ENCODE measurements at regions not wholly inside any gene's neighbourhood (a gene's known extent, or its start where the extent isn't known, plus 50 kb on each side); places are given as distances from the start of the nearest gene placed in this dataset.
"Not testable (repeated sequence)": the region's sequence is repeated elsewhere in the genome, so short reads cannot be mapped to it uniquely, and the experiment has no call there.

GRCh38 chr4:117908306-117909207 is 125.7 kb upstream of the NDST3 start:
- Histone ChIP-seq H3K27me3 (ENCODE audit: insufficient read depth, poor library complexity, severe bottlenecking) (no peaks in the 10 kb centered on the region), H3K4me3 (replicated peaks; ENCODE audit: insufficient read depth, low read length) (no peak overlapping the region), H3K27ac (replicated peaks) (no peak overlapping the region)
- DNase-seq (ENCODE audit: low read depth in 1 of 2, low spot score in 1 of 2), result no peak
- TF ChIP-seq, protein P1, sequence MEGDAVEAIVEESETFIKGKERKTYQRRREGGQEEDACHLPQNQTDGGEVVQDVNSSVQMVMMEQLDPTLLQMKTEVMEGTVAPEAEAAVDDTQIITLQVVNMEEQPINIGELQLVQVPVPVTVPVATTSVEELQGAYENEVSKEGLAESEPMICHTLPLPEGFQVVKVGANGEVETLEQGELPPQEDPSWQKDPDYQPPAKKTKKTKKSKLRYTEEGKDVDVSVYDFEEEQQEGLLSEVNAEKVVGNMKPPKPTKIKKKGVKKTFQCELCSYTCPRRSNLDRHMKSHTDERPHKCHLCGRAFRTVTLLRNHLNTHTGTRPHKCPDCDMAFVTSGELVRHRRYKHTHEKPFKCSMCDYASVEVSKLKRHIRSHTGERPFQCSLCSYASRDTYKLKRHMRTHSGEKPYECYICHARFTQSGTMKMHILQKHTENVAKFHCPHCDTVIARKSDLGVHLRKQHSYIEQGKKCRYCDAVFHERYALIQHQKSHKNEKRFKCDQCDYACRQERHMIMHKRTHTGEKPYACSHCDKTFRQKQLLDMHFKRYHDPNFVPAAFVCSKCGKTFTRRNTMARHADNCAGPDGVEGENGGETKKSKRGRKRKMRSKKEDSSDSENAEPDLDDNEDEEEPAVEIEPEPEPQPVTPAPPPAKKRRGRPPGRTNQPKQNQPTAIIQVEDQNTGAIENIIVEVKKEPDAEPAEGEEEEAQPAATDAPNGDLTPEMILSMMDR (IDR thresholded peaks at IDR 0.05; ENCODE audit: insufficient read depth, low read length), result no peak

- DNase-seq (ENCODE audit: low read depth in 1 of 2, low spot score in 1 of 2), result no peak
- TF ChIP-seq SPI1 (IDR thresholded peaks at IDR 0.05; ENCODE audit: borderline replicate concordance, low read depth), result no peak
- Histone ChIP-seq H3K27ac (replicated peaks) (no peak overlapping the region), H3K4me3 (replicated peaks; ENCODE audit: insufficient read depth, low read length) (no peak overlapping the region), H3K27me3 (ENCODE audit: insufficient read depth, poor library complexity, severe bottlenecking) (no peaks in the 10 kb centered on the region)
Observed at GRCh38 chr4:117916728-117917127, 117.6 kb upstream of the NDST3 start.

DNA sequence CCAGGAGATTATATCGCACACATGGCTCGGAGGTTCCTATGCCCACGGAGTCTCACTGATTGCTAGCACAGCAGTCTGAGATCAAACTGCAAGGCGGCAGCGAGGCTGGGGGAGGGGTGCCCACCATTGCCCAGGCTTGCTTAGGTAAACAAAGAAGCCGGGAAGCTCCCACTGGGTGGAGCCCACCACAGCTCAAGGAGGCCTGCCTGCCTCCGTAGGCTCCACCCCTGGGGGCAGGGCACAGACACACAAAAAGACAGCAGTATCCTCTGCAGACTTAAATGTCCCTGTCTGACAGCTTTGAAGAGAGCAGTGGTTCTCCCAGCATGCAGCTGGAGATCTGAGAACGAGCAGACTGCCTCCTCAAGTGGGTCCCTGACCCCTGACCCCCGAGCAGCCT is 112.0 kb upstream of the NDST3 start:
- not testable (repeated sequence) for H3K4me3 ChIP-seq (replicated peaks; ENCODE audit: insufficient read depth, low read length); DNase-seq (ENCODE audit: low read depth in 1 of 2, low spot score in 1 of 2); H3K27ac ChIP-seq (replicated peaks); H3K27me3 ChIP-seq (ENCODE audit: insufficient read depth, poor library complexity, severe bottlenecking)

GRCh38 chr4:117927823-117928222 is 106.5 kb upstream of the NDST3 start:
- not testable (repeated sequence) for H3K27ac ChIP-seq (replicated peaks); DNase-seq (ENCODE audit: low read depth in 1 of 2, low spot score in 1 of 2); H3K4me3 ChIP-seq (replicated peaks; ENCODE audit: insufficient read depth, low read length); H3K27me3 ChIP-seq (ENCODE audit: insufficient read depth, poor library complexity, severe bottlenecking)

GRCh38 chr4:117941611-117942010 is 92.7 kb upstream of the NDST3 start:
- no peak for DNase-seq (ENCODE audit: low read depth in 1 of 2, low spot score in 1 of 2)
- TF ChIP-seq, protein P1 (IDR thresholded peaks at IDR 0.05; ENCODE audit: insufficient read depth, low read length), result no peak
- TF ChIP-seq POLR2AphosphoS5 (IDR thresholded peaks at IDR 0.05; ENCODE audit: low read depth) (no peak), GABPA (IDR thresholded peaks at IDR 0.05; ENCODE audit: low read depth) (no peak), SPI1 (IDR thresholded peaks at IDR 0.05; ENCODE audit: borderline replicate concordance, low read depth) (no peak), REST (IDR thresholded peaks at IDR 0.05; ENCODE audit: insufficient replicate concordance, low read depth) (no peak)
- Histone ChIP-seq H3K27ac (replicated peaks) (no peak overlapping the region), H3K27me3 (ENCODE audit: insufficient read depth, poor library complexity, severe bottlenecking) (no peaks in the 10 kb centered on the region), H3K4me3 (replicated peaks; ENCODE audit: insufficient read depth, low read length) (no peak overlapping the region)

GRCh38 chr4:117949621-117950020 is 84.7 kb upstream of the NDST3 start:
- H3K27me3 ChIP-seq (ENCODE audit: insufficient read depth, poor library complexity, severe bottlenecking), result no peaks in the 10 kb centered on the region
- DNase-seq (ENCODE audit: low read depth in 1 of 2, low spot score in 1 of 2), result no peak
- TF ChIP-seq GABPA (IDR thresholded peaks at IDR 0.05; ENCODE audit: low read depth), result no peak
- no peak for TF ChIP-seq POLR2AphosphoS5 (IDR thresholded peaks at IDR 0.05; ENCODE audit: low read depth)
- TF ChIP-seq SPI1 (IDR thresholded peaks at IDR 0.05; ENCODE audit: borderline replicate concordance, low read depth), result no peak
- no peak for TF ChIP-seq REST (IDR thresholded peaks at IDR 0.05; ENCODE audit: insufficient replicate concordance, low read depth)
- TF ChIP-seq, protein P1 (IDR thresholded peaks at IDR 0.05; ENCODE audit: insufficient read depth, low read length), result no peak
- H3K4me3 ChIP-seq (replicated peaks; ENCODE audit: insufficient read depth, low read length), result no peak overlapping the region
- H3K27ac ChIP-seq (replicated peaks), result no peak overlapping the region
